ENCODE measurements at regions not wholly inside any gene's neighbourhood (a gene's known extent, or its start where the extent isn't known, plus 50 kb on each side); places are given as distances from the start of the nearest gene placed in this dataset.

- RAD21 ChIA-PET (ENCODE audit: low non-redundant PET in 1 of 2, low total read pairs in 2 of 2, uncharacterized antibody in 2 of 2, unreplicated experiment in 2 of 2), result no interaction called here
- Histone ChIP-seq H4K20me1 (ENCODE audit: insufficient read depth) (no peaks in the 10 kb centered on the region), H3K27ac (ENCODE audit: low read depth, low read length) (no peak overlapping the region), H3K4me3 (replicated peaks in 1 of 2; ENCODE audit: low read depth in 1 of 2, low read length in 2 of 2) (no peak overlapping the region), H3K4me1 (ENCODE audit: control insufficient read depth in 1 of 2, insufficient read depth in 2 of 2, low read length in 2 of 2) (no peaks in the 10 kb centered on the region), H3K4me2 (ENCODE audit: low read length) (no peak overlapping the region), H3K9me3 (ENCODE audit: control insufficient read depth in 1 of 2, insufficient read depth in 1 of 2, low read depth in 1 of 2, low read length in 2 of 2) (no peaks in the 10 kb centered on the region), H3K36me3 (ENCODE audit: control insufficient read depth in 1 of 2, insufficient read depth in 2 of 2, low read length in 2 of 2) (no peaks in the 10 kb centered on the region), H2AFZ (ENCODE audit: low read depth, low read length, poor library complexity, severe bottlenecking) (no peak overlapping the region), H3K9me2 (ENCODE audit: insufficient read depth) (no peaks in the 10 kb centered on the region), H3K79me2 (ENCODE audit: insufficient read depth, low read length) (no peaks in the 10 kb centered on the region), H3K9ac (ENCODE audit: low read length) (no peak overlapping the region), H3K27me3 (ENCODE audit: insufficient read depth, low read length) (peaks cover 6% of the 10 kb centered on the region; the same call in 1 of the 2 replicates)
- CTCF ChIA-PET, result no interaction called here
- ATAC-seq, result no peak
- intact Hi-C loops (cut with micrococcal nuclease), result no loop called here
- no peak for DNase-seq (ENCODE audit: low read depth, low spot score)
- BruUV-seq (replicated peaks), result no TSS peak
- POLR2A ChIA-PET, result no interaction called here
- TF ChIP-seq EZH2phosphoT487 (IDR thresholded peaks at IDR 0.05; ENCODE audit: borderline replicate concordance) (no peak), CTCF (IDR thresholded peaks at IDR 0.05 in 2 of 3, conservative IDR thresholded peaks at IDR 0.05 in 1 of 3; ENCODE audit: borderline replicate concordance in 1 of 3, insufficient read depth in 1 of 3, low read depth in 2 of 3, low read length in 2 of 3) (no peak), ATF3 (IDR thresholded peaks at IDR 0.05) (no peak)
Observed at GRCh38 chr2:104648376-104648775, 205.5 kb upstream of the POU3F3 start.

GRCh38 chr2:104649866-104650265 is 204.0 kb upstream of the POU3F3 start:
- H2AFZ ChIP-seq (ENCODE audit: low read depth, low read length, poor library complexity, severe bottlenecking), result no peak overlapping the region
- no TSS peak for BruUV-seq (replicated peaks)
- no peak overlapping the region for H3K4me2 ChIP-seq (ENCODE audit: low read length)
- H4K20me1 ChIP-seq (ENCODE audit: insufficient read depth), result no peaks in the 10 kb centered on the region
- no peaks in the 10 kb centered on the region for H3K9me2 ChIP-seq (ENCODE audit: insufficient read depth)
- ATAC-seq (no peak), DNase-seq (ENCODE audit: low read depth, low spot score) (no peak)
- no peaks in the 10 kb centered on the region for H3K4me1 ChIP-seq (ENCODE audit: control insufficient read depth in 1 of 2, insufficient read depth in 2 of 2, low read length in 2 of 2)
- ChIA-PET POLR2A (no interaction called here), RAD21 (ENCODE audit: low non-redundant PET in 1 of 2, low total read pairs in 2 of 2, uncharacterized antibody in 2 of 2, unreplicated experiment in 2 of 2) (no interaction called here), CTCF (no interaction called here)
- H3K27me3 ChIP-seq (ENCODE audit: insufficient read depth, low read length), result peaks cover 6% of the 10 kb centered on the region; the same call in 1 of the 2 replicates
- H3K36me3 ChIP-seq (ENCODE audit: control insufficient read depth in 1 of 2, insufficient read depth in 2 of 2, low read length in 2 of 2), result no peaks in the 10 kb centered on the region
- H3K27ac ChIP-seq (ENCODE audit: low read depth, low read length), result no peak overlapping the region
- H3K79me2 ChIP-seq (ENCODE audit: insufficient read depth, low read length), result no peaks in the 10 kb centered on the region
- intact Hi-C loops (cut with micrococcal nuclease), result no loop called here
- no peak overlapping the region for H3K4me3 ChIP-seq (replicated peaks in 1 of 2; ENCODE audit: low read depth in 1 of 2, low read length in 2 of 2)
- H3K9me3 ChIP-seq (ENCODE audit: control insufficient read depth in 1 of 2, insufficient read depth in 1 of 2, low read depth in 1 of 2, low read length in 2 of 2), result no peaks in the 10 kb centered on the region
- H3K9ac ChIP-seq (ENCODE audit: low read length), result no peak overlapping the region
- TF ChIP-seq ZNF274 (IDR thresholded peaks at IDR 0.05; ENCODE audit: low read depth, low read length), result no peak
- no peak for TF ChIP-seq MAX (IDR thresholded peaks at IDR 0.05)
- no peak for TF ChIP-seq SIN3A (IDR thresholded peaks at IDR 0.05; ENCODE audit: low read depth)
- TF ChIP-seq CEBPB (IDR thresholded peaks at IDR 0.05; ENCODE audit: low read depth), result no peak
- no peak for TF ChIP-seq TCF7L2 (IDR thresholded peaks at IDR 0.05; ENCODE audit: borderline replicate concordance, extremely low read depth, insufficient read depth, insufficient read length)
- TF ChIP-seq YY1 (IDR thresholded peaks at IDR 0.05; ENCODE audit: extremely low read depth, insufficient replicate concordance, low read depth, low read length), result no peak
- no peak for TF ChIP-seq POLR2A (IDR thresholded peaks at IDR 0.05; ENCODE audit: borderline replicate concordance, extremely low read depth, insufficient read depth, insufficient read length)
- no peak for TF ChIP-seq SP1 (IDR thresholded peaks at IDR 0.05; ENCODE audit: low read depth)
- TF ChIP-seq CBX3 (IDR thresholded peaks at IDR 0.05; ENCODE audit: low read depth), result no peak
- TF ChIP-seq EZH2phosphoT487 (IDR thresholded peaks at IDR 0.05; ENCODE audit: borderline replicate concordance), result no peak
- TF ChIP-seq CTCF (IDR thresholded peaks at IDR 0.05 in 2 of 3, conservative IDR thresholded peaks at IDR 0.05 in 1 of 3; ENCODE audit: borderline replicate concordance in 1 of 3, insufficient read depth in 1 of 3, low read depth in 2 of 3, low read length in 2 of 3), result no peak
- no peak for TF ChIP-seq ZBTB33 (IDR thresholded peaks at IDR 0.05; ENCODE audit: extremely low read depth, insufficient replicate concordance, low read length)
